ENCODE measurements at regions not wholly inside any gene's neighbourhood (a gene's known extent, or its start where the extent isn't known, plus 50 kb on each side); places are given as distances from the start of the nearest gene placed in this dataset.

GRCh38 chr1:181255270-181255929, 166.9 kb downstream of the IER5 start:
- no peak for TF ChIP-seq CTCF (IDR thresholded peaks at IDR 0.05; ENCODE audit: insufficient read depth, low read depth, low read length)

GRCh38 chr1:181257117-181257516, 168.6 kb downstream of the IER5 start:
- TF ChIP-seq CTCF (IDR thresholded peaks at IDR 0.05; ENCODE audit: insufficient read depth, low read depth, low read length): no peak
- H3K4me3 ChIP-seq (ENCODE audit: low read depth, low read length): no peak overlapping the region
- DNase-seq (ENCODE audit: low read depth): no peak

More at GRCh38 chr1:181255270-181255929, 166.9 kb downstream of the IER5 start:
- peak; percentile 90 for DNase-seq (ENCODE audit: low read depth)
- H3K4me3 ChIP-seq (ENCODE audit: low read depth, low read length): no peak overlapping the region

GRCh38 chr1:181259026-181259745, 170.7 kb downstream of the IER5 start:
- H3K4me3 ChIP-seq (ENCODE audit: low read depth, low read length): no peak overlapping the region
- DNase-seq (ENCODE audit: low read depth): no peak
- no peak for TF ChIP-seq CTCF (IDR thresholded peaks at IDR 0.05; ENCODE audit: insufficient read depth, low read depth, low read length)

- no peak for DNase-seq (ENCODE audit: low read depth)
- no peak overlapping the region for H3K4me3 ChIP-seq (ENCODE audit: low read depth, low read length)
- no peak for TF ChIP-seq CTCF (IDR thresholded peaks at IDR 0.05; ENCODE audit: insufficient read depth, low read depth, low read length)
Observed at GRCh38 chr1:181260271-181260670, 171.8 kb downstream of the IER5 start.

- no peak for DNase-seq (ENCODE audit: low read depth)
- no peak overlapping the region for H3K4me3 ChIP-seq (ENCODE audit: low read depth, low read length)
- no peak for TF ChIP-seq CTCF (IDR thresholded peaks at IDR 0.05; ENCODE audit: insufficient read depth, low read depth, low read length)
Observed at GRCh38 chr1:181260994-181261393, 172.5 kb downstream of the IER5 start.

GRCh38 chr1:181262069-181262468, 173.6 kb downstream of the IER5 start:
- H3K4me3 ChIP-seq (ENCODE audit: low read depth, low read length): no peak overlapping the region
- DNase-seq (ENCODE audit: low read depth): no peak
- TF ChIP-seq CTCF (IDR thresholded peaks at IDR 0.05; ENCODE audit: insufficient read depth, low read depth, low read length): no peak

Measured in fibroblast of villous mesenchyme (primary cell).